Panc1 (cell line): ENCODE measurements at regions not wholly inside any gene's neighbourhood (a gene's known extent, or its start where the extent isn't known, plus 50 kb on each side); places are given as distances from the start of the nearest gene placed in this dataset.

Source experiments
- CTCF ChIP-seq: fragments of 450-650 bp; IDR thresholded peaks from 2 replicates; pipeline ENCODE4 v1.5.1; 2017; ENCODE audit warnings: mild to moderate bottlenecking
- POLR2AphosphoS5 ChIP-seq: IDR thresholded peaks from 2 replicates; pipeline ENCODE4 v1.6.1; 2012; ENCODE audit warnings: mild to moderate bottlenecking, low read depth, low read length, moderate library complexity
- REST ChIP-seq, 2 experiments: IDR thresholded peaks; 2 replicates each; pipeline ENCODE4 v1.6.1; 2011 to 2012; ENCODE audit warnings: low read depth in 2 of 2, control low read depth in 1 of 2, low read length in 1 of 2, mild to moderate bottlenecking in 1 of 2, moderate library complexity in 1 of 2; ENCODE audit not compliant: insufficient read depth in 1 of 2
- SIN3A ChIP-seq: IDR thresholded peaks from 2 replicates; pipeline ENCODE4 v1.6.1; 2012; ENCODE audit warnings: low read depth, mild to moderate bottlenecking, low read length, moderate library complexity, borderline replicate concordance; ENCODE audit not compliant: insufficient read depth

GRCh38 chr13:40398065-40398464 is 268.4 kb downstream of the FOXO1 start:
- no peak for TF ChIP-seq POLR2AphosphoS5
- no peak for TF ChIP-seq CTCF
- TF ChIP-seq SIN3A: no peak
- TF ChIP-seq REST (IDR thresholded peaks at IDR 0.05; ENCODE audit: insufficient read depth in 1 of 2, low read depth in 2 of 2, low read length in 1 of 2): no peak
